ENCODE measurements at regions not wholly inside any gene's neighbourhood (a gene's known extent, or its start where the extent isn't known, plus 50 kb on each side); places are given as distances from the start of the nearest gene placed in this dataset.

GRCh38 chr15:77540312-77541060 lies 92.2 kb downstream of the LINGO1 start:
- no peak for DNase-seq

GRCh38 chr15:77538793-77539497 lies 93.8 kb downstream of the LINGO1 start:
- no peak for DNase-seq

GRCh38 chr15:77538027-77538451 lies 94.7 kb downstream of the LINGO1 start:
- no peak for DNase-seq

GRCh38 chr15:77537006-77537405 lies 95.7 kb downstream of the LINGO1 start:
- no peak for DNase-seq

- no peak for DNase-seq
Measured at GRCh38 chr15:77535845-77536244, 96.9 kb downstream of the LINGO1 start.
